ENCODE measurements at regions not wholly inside any gene's neighbourhood (a gene's known extent, or its start where the extent isn't known, plus 50 kb on each side); places are given as distances from the start of the nearest gene placed in this dataset.

GRCh38 chr6:766625-767024 lies 73.7 kb upstream of the EXOC2 start:
- DNase-seq (ENCODE audit: low read depth): no peak

GRCh38 chr6:761997-762396 lies 69.1 kb upstream of the EXOC2 start:
- DNase-seq (ENCODE audit: low read depth): no peak

- DNase-seq (ENCODE audit: low read depth): no peak
Measured at GRCh38 chr6:760982-761955, 68.3 kb upstream of the EXOC2 start.

GRCh38 chr6:759729-760128 lies 66.8 kb upstream of the EXOC2 start:
- DNase-seq (ENCODE audit: low read depth): no peak

GRCh38 chr6:756224-756623 lies 63.3 kb upstream of the EXOC2 start:
- DNase-seq (ENCODE audit: low read depth): no peak

GRCh38 chr6:754202-754601 lies 61.3 kb upstream of the EXOC2 start:
- DNase-seq (ENCODE audit: low read depth): no peak

- DNase-seq (ENCODE audit: low read depth): no peak
Measured at GRCh38 chr6:753486-753885, 60.5 kb upstream of the EXOC2 start.

- DNase-seq (ENCODE audit: low read depth): no peak
Measured at GRCh38 chr6:752438-752837, 59.5 kb upstream of the EXOC2 start.

GRCh38 chr6:751765-752164 lies 58.8 kb upstream of the EXOC2 start:
- no peak for DNase-seq (ENCODE audit: low read depth)

- DNase-seq (ENCODE audit: low read depth): no peak
Measured at GRCh38 chr6:747921-748320, 55.0 kb upstream of the EXOC2 start.

- no peak for DNase-seq (ENCODE audit: low read depth)
Measured at GRCh38 chr6:747028-747427, 54.1 kb upstream of the EXOC2 start.

GRCh38 chr6:744666-745353 lies 51.9 kb upstream of the EXOC2 start:
- DNase-seq (ENCODE audit: low read depth): no peak

- DNase-seq (ENCODE audit: low read depth): no peak
Measured at GRCh38 chr6:743320-744096, 50.6 kb upstream of the EXOC2 start.

Measured in activated gamma-delta T cell treated with anti-CD3 and anti-CD28 coated beads, Interleukin-2, amount 50 U/mL, for 16 hours (primary cell).